OCI-LY7 (cell line): ENCODE measurements at regions not wholly inside any gene's neighbourhood (a gene's known extent, or its start where the extent isn't known, plus 50 kb on each side); places are given as distances from the start of the nearest gene placed in this dataset.

ENCODE experiments used
- EZH2phosphoT487 ChIP-seq: fragments of 200-600 bp; sonication (generic); IDR thresholded peaks from 2 replicates; pipeline ENCODE4 v1.6.1; 2018; ENCODE audit warnings: low read depth, borderline replicate concordance, mild to moderate bottlenecking, mixed run types, antibody characterized with exemption, low read length, moderate library complexity, mixed read lengths
- TF ChIP-seq, protein P1 (sequence below): fragments of 200-600 bp; sonication (generic); conservative IDR thresholded peaks from 2 replicates; pipeline ENCODE4 v1.5.1; 2014; ENCODE audit warnings: mild to moderate bottlenecking, antibody characterized with exemption, low read length, moderate library complexity, mixed read lengths

GRCh38 chr5:15238006-15238405 lies 262.0 kb upstream of the FBXL7 start:
- TF ChIP-seq EZH2phosphoT487 = no peak
- TF ChIP-seq, protein P1, sequence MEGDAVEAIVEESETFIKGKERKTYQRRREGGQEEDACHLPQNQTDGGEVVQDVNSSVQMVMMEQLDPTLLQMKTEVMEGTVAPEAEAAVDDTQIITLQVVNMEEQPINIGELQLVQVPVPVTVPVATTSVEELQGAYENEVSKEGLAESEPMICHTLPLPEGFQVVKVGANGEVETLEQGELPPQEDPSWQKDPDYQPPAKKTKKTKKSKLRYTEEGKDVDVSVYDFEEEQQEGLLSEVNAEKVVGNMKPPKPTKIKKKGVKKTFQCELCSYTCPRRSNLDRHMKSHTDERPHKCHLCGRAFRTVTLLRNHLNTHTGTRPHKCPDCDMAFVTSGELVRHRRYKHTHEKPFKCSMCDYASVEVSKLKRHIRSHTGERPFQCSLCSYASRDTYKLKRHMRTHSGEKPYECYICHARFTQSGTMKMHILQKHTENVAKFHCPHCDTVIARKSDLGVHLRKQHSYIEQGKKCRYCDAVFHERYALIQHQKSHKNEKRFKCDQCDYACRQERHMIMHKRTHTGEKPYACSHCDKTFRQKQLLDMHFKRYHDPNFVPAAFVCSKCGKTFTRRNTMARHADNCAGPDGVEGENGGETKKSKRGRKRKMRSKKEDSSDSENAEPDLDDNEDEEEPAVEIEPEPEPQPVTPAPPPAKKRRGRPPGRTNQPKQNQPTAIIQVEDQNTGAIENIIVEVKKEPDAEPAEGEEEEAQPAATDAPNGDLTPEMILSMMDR = no peak
